ENCODE measurements at regions not wholly inside any gene's neighbourhood (a gene's known extent, or its start where the extent isn't known, plus 50 kb on each side); places are given as distances from the start of the nearest gene placed in this dataset.

DNA sequence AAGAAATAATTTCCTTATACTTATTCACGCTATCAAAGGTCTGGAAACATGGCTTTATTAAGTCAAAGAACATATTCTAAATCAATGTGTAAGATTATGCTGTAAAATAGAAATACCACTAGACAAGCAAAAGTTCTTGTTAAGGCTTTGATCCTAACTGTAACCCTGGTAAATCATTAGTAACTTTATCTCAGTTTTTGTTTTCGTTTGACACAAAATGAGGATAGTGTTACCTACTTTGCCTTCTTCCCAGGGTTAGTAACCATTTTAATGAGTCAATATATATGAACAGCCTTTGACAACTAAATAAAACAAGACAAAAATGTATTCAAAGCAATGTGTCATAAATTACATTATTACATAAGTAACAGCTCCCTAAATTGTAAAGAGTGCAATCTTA, 1336.3 kb downstream of the FAM181B start:
- TF ChIP-seq MAZ (IDR thresholded peaks at IDR 0.05; ENCODE audit: borderline replicate concordance, low read depth, low read length) (no peak), RAD21 (IDR thresholded peaks at IDR 0.05; ENCODE audit: low read length) (no peak), POLR2A (IDR thresholded peaks at IDR 0.05; ENCODE audit: low read depth, low read length) (no peak), RCOR1 (IDR thresholded peaks at IDR 0.05; ENCODE audit: insufficient replicate concordance, low read length) (no peak), CEBPB (IDR thresholded peaks at IDR 0.05; ENCODE audit: low read depth, low read length) (no peak), SMC3 (IDR thresholded peaks at IDR 0.05; ENCODE audit: low read depth, low read length) (no peak), FOS (IDR thresholded peaks at IDR 0.05; ENCODE audit: low read depth, low read length) (no peak), MXI1 (IDR thresholded peaks at IDR 0.05; ENCODE audit: borderline replicate concordance, low read depth, low read length) (no peak), BHLHE40 (IDR thresholded peaks at IDR 0.05; ENCODE audit: low read depth, low read length) (no peak), MAFK (IDR thresholded peaks at IDR 0.05; ENCODE audit: low read depth, low read length) (no peak), NFE2L2 (IDR thresholded peaks at IDR 0.05; ENCODE audit: low read depth, low read length) (no peak), CHD1 (IDR thresholded peaks at IDR 0.05; ENCODE audit: low read depth, low read length) (no peak)
- TF ChIP-seq, protein P1, sequence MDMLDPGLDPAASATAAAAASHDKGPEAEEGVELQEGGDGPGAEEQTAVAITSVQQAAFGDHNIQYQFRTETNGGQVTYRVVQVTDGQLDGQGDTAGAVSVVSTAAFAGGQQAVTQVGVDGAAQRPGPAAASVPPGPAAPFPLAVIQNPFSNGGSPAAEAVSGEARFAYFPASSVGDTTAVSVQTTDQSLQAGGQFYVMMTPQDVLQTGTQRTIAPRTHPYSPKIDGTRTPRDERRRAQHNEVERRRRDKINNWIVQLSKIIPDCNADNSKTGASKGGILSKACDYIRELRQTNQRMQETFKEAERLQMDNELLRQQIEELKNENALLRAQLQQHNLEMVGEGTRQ (IDR thresholded peaks at IDR 0.05; ENCODE audit: low read depth, low read length), result no peak
- TF ChIP-seq, protein P2, sequence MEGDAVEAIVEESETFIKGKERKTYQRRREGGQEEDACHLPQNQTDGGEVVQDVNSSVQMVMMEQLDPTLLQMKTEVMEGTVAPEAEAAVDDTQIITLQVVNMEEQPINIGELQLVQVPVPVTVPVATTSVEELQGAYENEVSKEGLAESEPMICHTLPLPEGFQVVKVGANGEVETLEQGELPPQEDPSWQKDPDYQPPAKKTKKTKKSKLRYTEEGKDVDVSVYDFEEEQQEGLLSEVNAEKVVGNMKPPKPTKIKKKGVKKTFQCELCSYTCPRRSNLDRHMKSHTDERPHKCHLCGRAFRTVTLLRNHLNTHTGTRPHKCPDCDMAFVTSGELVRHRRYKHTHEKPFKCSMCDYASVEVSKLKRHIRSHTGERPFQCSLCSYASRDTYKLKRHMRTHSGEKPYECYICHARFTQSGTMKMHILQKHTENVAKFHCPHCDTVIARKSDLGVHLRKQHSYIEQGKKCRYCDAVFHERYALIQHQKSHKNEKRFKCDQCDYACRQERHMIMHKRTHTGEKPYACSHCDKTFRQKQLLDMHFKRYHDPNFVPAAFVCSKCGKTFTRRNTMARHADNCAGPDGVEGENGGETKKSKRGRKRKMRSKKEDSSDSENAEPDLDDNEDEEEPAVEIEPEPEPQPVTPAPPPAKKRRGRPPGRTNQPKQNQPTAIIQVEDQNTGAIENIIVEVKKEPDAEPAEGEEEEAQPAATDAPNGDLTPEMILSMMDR (conservative IDR thresholded peaks at IDR 0.05; ENCODE audit: low read depth, low read length), result no peak
